ENCODE measurements at regions not wholly inside any gene's neighbourhood (a gene's known extent, or its start where the extent isn't known, plus 50 kb on each side); places are given as distances from the start of the nearest gene placed in this dataset.

GRCh38 chr11:130598433-130598832 lies 150.0 kb downstream of the ADAMTS15 start:
- no peak for DNase-seq (ENCODE audit: low read depth)
- no peak overlapping the region for H3K4me3 ChIP-seq (ENCODE audit: low read depth, low read length)
- no peak for TF ChIP-seq CTCF (IDR thresholded peaks at IDR 0.05; ENCODE audit: insufficient read depth, low read depth, low read length)

DNA sequence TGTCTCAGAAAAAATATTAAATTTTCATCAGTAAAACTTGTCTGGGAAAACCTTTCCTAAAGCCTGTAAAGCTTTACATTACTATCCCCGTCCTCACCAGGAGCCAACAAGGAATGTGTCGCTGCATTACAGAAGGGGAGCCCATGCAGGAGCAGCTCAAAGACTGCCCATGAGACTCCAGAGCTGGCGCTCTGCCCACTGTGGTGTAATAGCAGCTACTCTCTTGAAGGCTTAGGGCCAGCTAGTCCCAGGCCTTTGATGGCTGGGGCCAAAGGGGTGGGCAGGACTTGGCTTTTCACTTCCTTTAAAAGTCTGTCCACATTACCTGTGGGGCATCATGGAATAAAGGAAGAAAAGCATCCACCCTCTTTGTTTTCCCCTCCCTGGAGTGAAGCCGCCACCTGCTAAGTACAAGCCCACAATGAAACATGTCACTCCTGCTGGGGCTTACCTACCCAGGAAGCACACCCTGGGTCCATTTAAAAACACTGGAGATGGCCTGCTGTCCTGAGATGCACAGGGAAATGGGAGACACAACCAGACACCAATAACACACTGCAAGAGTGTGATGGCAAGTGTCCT lies 150.7 kb downstream of the ADAMTS15 start:
- peak; percentile 53 for DNase-seq (ENCODE audit: low read depth)
- no peak overlapping the region for H3K4me3 ChIP-seq (ENCODE audit: low read depth, low read length)
- no peak for TF ChIP-seq CTCF (IDR thresholded peaks at IDR 0.05; ENCODE audit: insufficient read depth, low read depth, low read length)

DNA sequence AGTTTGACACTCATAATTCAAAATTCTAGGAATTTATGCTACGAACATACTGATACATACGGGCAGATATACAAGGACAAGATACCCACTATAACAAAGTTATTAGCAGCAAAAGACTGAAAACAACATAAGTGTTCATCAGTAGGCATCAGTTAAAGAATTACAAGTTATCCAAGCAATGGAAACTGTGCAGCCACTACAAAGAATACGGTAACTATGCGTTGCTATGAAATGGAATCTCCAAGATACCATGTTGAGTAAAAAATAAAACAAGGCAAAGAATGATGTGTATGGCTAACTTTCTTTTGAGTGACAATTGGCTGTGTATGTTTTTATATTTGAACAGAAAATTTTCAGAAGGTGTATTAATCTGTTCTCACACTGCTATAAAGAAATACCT lies 151.7 kb downstream of the ADAMTS15 start:
- DNase-seq (ENCODE audit: low read depth) = no peak
- TF ChIP-seq CTCF (IDR thresholded peaks at IDR 0.05; ENCODE audit: insufficient read depth, low read depth, low read length) = no peak

GRCh38 chr11:130600616-130601015 lies 152.2 kb downstream of the ADAMTS15 start:
- no peak for TF ChIP-seq CTCF (IDR thresholded peaks at IDR 0.05; ENCODE audit: insufficient read depth, low read depth, low read length)
- no peak overlapping the region for H3K4me3 ChIP-seq (ENCODE audit: low read depth, low read length)
- DNase-seq (ENCODE audit: low read depth) = no peak

More for the DNA sequence above, 151.7 kb downstream of the ADAMTS15 start:
- no peak overlapping the region for H3K4me3 ChIP-seq (ENCODE audit: low read depth, low read length)

GRCh38 chr11:130601141-130601540 lies 152.7 kb downstream of the ADAMTS15 start:
- no peak for TF ChIP-seq CTCF (IDR thresholded peaks at IDR 0.05; ENCODE audit: insufficient read depth, low read depth, low read length)
- DNase-seq (ENCODE audit: low read depth) = peak; percentile 86
- H3K4me3 ChIP-seq (ENCODE audit: low read depth, low read length) = no peak overlapping the region

GRCh38 chr11:130601764-130602460 lies 153.5 kb downstream of the ADAMTS15 start:
- DNase-seq (ENCODE audit: low read depth) = no peak
- no peak for TF ChIP-seq CTCF (IDR thresholded peaks at IDR 0.05; ENCODE audit: insufficient read depth, low read depth, low read length)
- H3K4me3 ChIP-seq (ENCODE audit: low read depth, low read length) = no peak overlapping the region
